Osteocyte (in vitro differentiated cells): ENCODE measurements at regions not wholly inside any gene's neighbourhood (a gene's known extent, or its start where the extent isn't known, plus 50 kb on each side); places are given as distances from the start of the nearest gene placed in this dataset.

Source experiments
- DNase-seq: peaks from one replicate; pipeline ENCODE4 v3.0.0; 2021; ENCODE audit warnings: mixed read lengths; ENCODE audit not compliant: unreplicated experiment; ENCODE audit errors: extremely low spot score
- H3K27ac Mint-ChIP-seq: one replicate; pipeline ENCODE4 v1.8.0; 2021; ENCODE audit warnings: mild to moderate bottlenecking, mixed read lengths; ENCODE audit not compliant: unreplicated experiment
- H3K27me3 Mint-ChIP-seq: one replicate; pipeline ENCODE4 v1.8.0; 2021; ENCODE audit warnings: mixed read lengths; ENCODE audit not compliant: unreplicated experiment
- H3K36me3 Mint-ChIP-seq: one replicate; pipeline ENCODE4 v1.8.0; 2021; ENCODE audit warnings: mixed read lengths; ENCODE audit not compliant: unreplicated experiment
- H3K4me1 Mint-ChIP-seq: one replicate; pipeline ENCODE4 v1.8.0; 2021; ENCODE audit warnings: mixed read lengths; ENCODE audit not compliant: unreplicated experiment
- H3K4me3 Mint-ChIP-seq: one replicate; pipeline ENCODE4 v1.8.0; 2021; ENCODE audit warnings: mild to moderate bottlenecking, moderate library complexity, mixed read lengths; ENCODE audit not compliant: unreplicated experiment
- H3K9me3 Mint-ChIP-seq: one replicate; pipeline ENCODE4 v1.8.0; 2021; ENCODE audit warnings: mixed read lengths; ENCODE audit not compliant: unreplicated experiment
- CTCF ChIP-seq: fragments of 200-600 bp; sonication (generic); IDR thresholded peaks from 2 replicates; pipeline ENCODE4 v1.5.0; 2021; ENCODE audit warnings: antibody characterized with exemption, mild to moderate bottlenecking, moderate library complexity

- DNase-seq = no peak
- Mint-ChIP-seq H3K27me3 (no peaks in the 10 kb centered on the region), H3K4me1 (peaks cover 15% of the 10 kb centered on the region), H3K4me3 (no peak overlapping the region), H3K36me3 (no peaks in the 10 kb centered on the region), H3K27ac (no peak overlapping the region), H3K9me3 (no peaks in the 10 kb centered on the region)
- no peak for TF ChIP-seq CTCF
Observed at GRCh38 chr5:74499256-74500050, 141.1 kb downstream of the ENC1 start.

GRCh38 chr5:74497706-74498105 lies 142.8 kb downstream of the ENC1 start:
- Mint-ChIP-seq H3K4me1 (peaks cover 15% of the 10 kb centered on the region), H3K36me3 (no peaks in the 10 kb centered on the region), H3K27ac (no peak overlapping the region), H3K27me3 (no peaks in the 10 kb centered on the region), H3K4me3 (no peak overlapping the region), H3K9me3 (no peaks in the 10 kb centered on the region)
- DNase-seq = no peak
- no peak for TF ChIP-seq CTCF

GRCh38 chr5:74493411-74493810 lies 147.1 kb downstream of the ENC1 start:
- no peaks in the 10 kb centered on the region for H3K9me3 Mint-ChIP-seq
- H3K36me3 Mint-ChIP-seq = no peaks in the 10 kb centered on the region
- no peak overlapping the region for H3K27ac Mint-ChIP-seq
- no peak for DNase-seq
- no peaks in the 10 kb centered on the region for H3K27me3 Mint-ChIP-seq
- peaks cover 3% of the 10 kb centered on the region for H3K4me1 Mint-ChIP-seq
- TF ChIP-seq CTCF = no peak
- no peak overlapping the region for H3K4me3 Mint-ChIP-seq

- TF ChIP-seq CTCF = no peak
- no peaks in the 10 kb centered on the region for H3K9me3 Mint-ChIP-seq
- H3K36me3 Mint-ChIP-seq = no peaks in the 10 kb centered on the region
- DNase-seq = no peak
- H3K27ac Mint-ChIP-seq = no peak overlapping the region
- H3K4me3 Mint-ChIP-seq = no peak overlapping the region
- peaks cover 3% of the 10 kb centered on the region for H3K4me1 Mint-ChIP-seq
- H3K27me3 Mint-ChIP-seq = no peaks in the 10 kb centered on the region
Observed at GRCh38 chr5:74492230-74492629, 148.3 kb downstream of the ENC1 start.

- TF ChIP-seq CTCF = no peak
- H3K9me3 Mint-ChIP-seq = no peaks in the 10 kb centered on the region
- no peak overlapping the region for H3K4me3 Mint-ChIP-seq
- peaks cover 3% of the 10 kb centered on the region for H3K4me1 Mint-ChIP-seq
- no peak overlapping the region for H3K27ac Mint-ChIP-seq
- no peaks in the 10 kb centered on the region for H3K27me3 Mint-ChIP-seq
- DNase-seq = no peak
- no peaks in the 10 kb centered on the region for H3K36me3 Mint-ChIP-seq
Observed at GRCh38 chr5:74491586-74491985, 148.9 kb downstream of the ENC1 start.
